ENCODE measurements at regions not wholly inside any gene's neighbourhood (a gene's known extent, or its start where the extent isn't known, plus 50 kb on each side); places are given as distances from the start of the nearest gene placed in this dataset.

DNA sequence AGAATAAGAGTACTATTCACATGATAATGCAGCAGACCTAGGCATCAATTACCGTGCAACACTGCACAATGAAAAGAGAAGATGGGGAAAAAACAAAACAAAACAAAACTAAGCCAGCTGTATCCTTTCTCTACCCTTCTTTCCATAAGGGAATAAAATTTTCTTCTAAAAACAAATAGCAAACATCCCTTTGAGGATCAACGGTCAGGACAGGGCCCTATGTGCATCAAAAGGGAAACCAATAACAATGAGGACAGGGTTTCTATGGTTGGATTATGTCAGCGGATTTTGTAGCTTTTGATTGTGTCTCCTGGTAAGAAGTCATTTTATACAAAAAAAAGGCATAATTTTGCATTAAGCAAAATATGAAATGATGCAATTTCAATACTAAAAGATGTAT lies 350.3 kb downstream of the SLC6A15 start:
- H3K4me3 ChIP-seq: no peak overlapping the region
- intact Hi-C loops (cut with DNase I): no loop called here
- H3K27me3 ChIP-seq (ENCODE audit: low read depth): no peaks in the 10 kb centered on the region
- DNase-seq (no peak), ATAC-seq (no peak)
- TF ChIP-seq, protein P1, sequence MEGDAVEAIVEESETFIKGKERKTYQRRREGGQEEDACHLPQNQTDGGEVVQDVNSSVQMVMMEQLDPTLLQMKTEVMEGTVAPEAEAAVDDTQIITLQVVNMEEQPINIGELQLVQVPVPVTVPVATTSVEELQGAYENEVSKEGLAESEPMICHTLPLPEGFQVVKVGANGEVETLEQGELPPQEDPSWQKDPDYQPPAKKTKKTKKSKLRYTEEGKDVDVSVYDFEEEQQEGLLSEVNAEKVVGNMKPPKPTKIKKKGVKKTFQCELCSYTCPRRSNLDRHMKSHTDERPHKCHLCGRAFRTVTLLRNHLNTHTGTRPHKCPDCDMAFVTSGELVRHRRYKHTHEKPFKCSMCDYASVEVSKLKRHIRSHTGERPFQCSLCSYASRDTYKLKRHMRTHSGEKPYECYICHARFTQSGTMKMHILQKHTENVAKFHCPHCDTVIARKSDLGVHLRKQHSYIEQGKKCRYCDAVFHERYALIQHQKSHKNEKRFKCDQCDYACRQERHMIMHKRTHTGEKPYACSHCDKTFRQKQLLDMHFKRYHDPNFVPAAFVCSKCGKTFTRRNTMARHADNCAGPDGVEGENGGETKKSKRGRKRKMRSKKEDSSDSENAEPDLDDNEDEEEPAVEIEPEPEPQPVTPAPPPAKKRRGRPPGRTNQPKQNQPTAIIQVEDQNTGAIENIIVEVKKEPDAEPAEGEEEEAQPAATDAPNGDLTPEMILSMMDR (IDR thresholded peaks at IDR 0.05): no peak
- H3K27ac ChIP-seq: no peak overlapping the region
- H3K36me3 ChIP-seq: no peaks in the 10 kb centered on the region
- H3K9me3 ChIP-seq: peaks cover 8% of the 10 kb centered on the region
- no peaks in the 10 kb centered on the region for H3K4me1 ChIP-seq

DNA sequence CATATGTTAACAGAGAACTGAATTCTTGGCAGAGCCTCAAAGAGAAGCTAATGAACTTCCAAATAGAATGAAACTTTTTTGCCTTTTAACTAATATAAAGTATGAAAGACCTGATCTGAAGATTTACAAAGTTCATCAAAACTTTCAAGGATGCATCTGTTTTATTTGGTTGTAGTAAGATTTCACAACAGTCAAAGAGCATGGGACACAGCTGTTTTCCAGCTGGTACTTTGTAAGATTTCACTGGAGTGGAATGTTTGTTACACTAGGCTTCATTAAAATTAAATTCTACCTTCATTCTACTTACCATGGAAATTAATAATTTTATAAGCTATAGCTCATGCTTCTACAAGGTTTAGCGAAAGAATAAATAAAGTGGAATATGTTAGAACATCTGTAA lies 351.2 kb downstream of the SLC6A15 start:
- ATAC-seq (no peak), DNase-seq (no peak)
- Histone ChIP-seq H3K9me3 (peaks cover 5% of the 10 kb centered on the region), H3K27me3 (ENCODE audit: low read depth) (no peaks in the 10 kb centered on the region), H3K4me3 (no peak overlapping the region), H3K36me3 (no peaks in the 10 kb centered on the region), H3K4me1 (no peaks in the 10 kb centered on the region), H3K27ac (no peak overlapping the region)
- TF ChIP-seq, protein P1 (IDR thresholded peaks at IDR 0.05): no peak
- intact Hi-C loops (cut with DNase I): no loop called here

DNA sequence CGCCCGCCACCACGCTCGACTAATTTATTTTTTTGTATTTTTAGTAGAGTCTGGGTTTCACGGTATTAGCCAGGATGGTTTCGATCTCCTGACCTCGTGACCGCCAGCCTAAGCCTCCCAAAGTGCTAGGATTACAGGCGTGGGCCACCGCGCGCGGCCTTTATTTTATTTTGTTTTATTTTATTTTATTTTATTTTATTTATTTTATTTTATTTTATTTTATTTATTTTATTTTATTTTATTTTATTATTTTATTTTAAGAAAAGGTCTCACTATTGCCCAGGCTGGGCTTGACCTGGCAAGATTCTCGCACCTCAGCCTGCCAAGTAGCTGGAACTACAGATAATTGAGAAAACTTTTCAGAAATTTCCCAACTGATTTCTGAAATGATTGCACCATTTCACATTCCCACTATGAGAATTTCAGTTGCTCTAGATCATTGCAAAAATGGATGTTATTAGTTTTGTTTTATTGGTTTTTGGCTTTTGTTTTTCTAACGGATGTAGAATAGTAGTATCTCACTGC lies 358.3 kb downstream of the SLC6A15 start:
- ATAC-seq (no peak), DNase-seq (no peak)
- intact Hi-C loops (cut with DNase I): no loop called here

DNA sequence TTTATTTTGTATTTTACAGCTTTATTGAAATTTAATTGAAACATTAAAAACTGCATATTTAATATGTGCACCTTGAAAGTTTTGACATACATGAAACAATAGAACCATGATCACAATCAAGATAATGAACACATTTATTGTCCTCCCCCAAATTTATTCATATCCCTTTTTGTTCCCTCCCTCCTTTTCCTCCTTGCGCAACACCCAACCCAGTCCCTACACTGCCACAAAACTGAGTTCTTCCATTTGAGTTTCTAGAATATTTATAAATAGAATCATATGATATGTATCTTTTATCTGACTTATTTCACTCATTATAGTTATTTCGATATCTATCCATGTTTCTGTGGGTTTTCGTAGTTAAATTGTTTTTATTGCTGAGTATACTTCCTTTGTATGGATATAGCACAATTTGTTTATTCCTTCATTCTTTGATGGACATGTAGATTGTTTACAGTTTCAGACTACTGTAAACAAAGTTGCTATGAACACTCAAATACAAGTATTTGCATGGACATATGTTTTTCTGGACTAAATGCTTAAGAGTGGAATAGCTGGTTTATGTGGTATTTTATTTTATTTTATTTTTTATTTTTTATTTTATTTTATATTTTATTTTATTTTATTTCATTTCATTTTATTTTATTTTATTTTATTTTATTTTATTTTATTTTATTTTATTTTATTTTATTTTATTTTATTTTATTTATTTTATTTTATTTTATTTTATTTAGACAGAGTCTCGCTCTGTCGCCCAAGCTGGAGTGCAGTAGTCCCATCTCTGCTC lies 359.1 kb downstream of the SLC6A15 start:
- Histone ChIP-seq H3K36me3 (no peaks in the 10 kb centered on the region), H3K4me1 (no peaks in the 10 kb centered on the region), H3K27ac (no peak overlapping the region), H3K9me3 (no peaks in the 10 kb centered on the region), H3K4me3 (no peak overlapping the region), H3K27me3 (ENCODE audit: low read depth) (no peaks in the 10 kb centered on the region)
- intact Hi-C loops (cut with DNase I): no loop called here
- DNase-seq (no peak), ATAC-seq (no peak)
- TF ChIP-seq, protein P1 (IDR thresholded peaks at IDR 0.05): no peak

More for the DNA sequence above, 358.3 kb downstream of the SLC6A15 start:
- no peak overlapping the region for H3K4me3 ChIP-seq
- no peak overlapping the region for H3K27ac ChIP-seq
- no peaks in the 10 kb centered on the region for H3K27me3 ChIP-seq (ENCODE audit: low read depth)
- H3K4me1 ChIP-seq: no peaks in the 10 kb centered on the region
- H3K9me3 ChIP-seq: no peaks in the 10 kb centered on the region
- no peaks in the 10 kb centered on the region for H3K36me3 ChIP-seq
- TF ChIP-seq, protein P1 (IDR thresholded peaks at IDR 0.05): no peak

DNA sequence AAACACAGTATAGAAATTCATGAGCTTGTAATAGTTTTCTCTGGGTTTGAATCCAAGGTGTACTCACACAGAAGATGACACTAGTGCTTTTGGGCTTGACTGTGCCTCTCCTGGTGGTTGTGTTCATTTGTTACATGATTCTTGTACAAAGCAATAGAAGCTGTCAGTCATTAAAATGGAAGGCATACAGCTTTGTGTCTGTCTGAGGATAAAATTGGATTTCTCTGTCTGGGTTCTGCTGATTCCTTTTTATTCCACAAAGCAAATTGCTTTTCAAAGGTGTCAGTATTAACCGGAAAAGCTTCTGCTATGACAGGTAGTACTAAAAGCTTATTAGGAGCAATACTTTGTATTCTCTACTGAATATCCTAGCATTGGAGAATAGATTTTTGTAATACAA lies 361.2 kb downstream of the SLC6A15 start:
- ATAC-seq: no peak
- Histone ChIP-seq H3K4me3 (no peak overlapping the region), H3K27ac (no peak overlapping the region), H3K9me3 (no peaks in the 10 kb centered on the region), H3K4me1 (no peaks in the 10 kb centered on the region), H3K36me3 (no peaks in the 10 kb centered on the region), H3K27me3 (ENCODE audit: low read depth) (no peaks in the 10 kb centered on the region)
- TF ChIP-seq, protein P1 (IDR thresholded peaks at IDR 0.05): no peak
- no peak for DNase-seq
- intact Hi-C loops (cut with DNase I): no loop called here

All from lower lobe of right lung (tissue), 2 donors.